ENCODE measurements at regions not wholly inside any gene's neighbourhood (a gene's known extent, or its start where the extent isn't known, plus 50 kb on each side); places are given as distances from the start of the nearest gene placed in this dataset.
"Not testable (repeated sequence)": the region's sequence is repeated elsewhere in the genome, so short reads cannot be mapped to it uniquely, and the experiment has no call there.

DNA sequence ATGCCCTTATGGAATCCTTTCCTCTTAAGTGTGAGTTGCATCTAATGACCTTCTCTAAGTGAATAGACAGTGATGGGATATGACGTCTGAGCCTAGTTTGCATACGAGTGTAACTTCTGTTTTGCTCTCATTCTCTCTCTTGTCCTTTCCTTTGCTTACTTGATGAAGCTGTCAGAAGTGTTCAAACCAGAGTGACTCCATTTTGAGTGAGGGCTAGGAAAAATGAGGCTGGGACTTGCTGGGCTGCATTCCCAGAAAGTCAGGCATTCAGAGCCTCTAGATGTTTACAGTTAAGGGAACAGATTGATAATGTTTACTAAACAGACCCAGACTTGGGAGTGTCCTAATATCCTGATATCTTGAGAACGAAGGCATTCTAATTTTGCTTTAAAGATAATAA is 311.2 kb upstream of the SOX4 start:
- DNase-seq (ENCODE audit: extremely low read depth, low read depth), result not testable (repeated sequence)

DNA sequence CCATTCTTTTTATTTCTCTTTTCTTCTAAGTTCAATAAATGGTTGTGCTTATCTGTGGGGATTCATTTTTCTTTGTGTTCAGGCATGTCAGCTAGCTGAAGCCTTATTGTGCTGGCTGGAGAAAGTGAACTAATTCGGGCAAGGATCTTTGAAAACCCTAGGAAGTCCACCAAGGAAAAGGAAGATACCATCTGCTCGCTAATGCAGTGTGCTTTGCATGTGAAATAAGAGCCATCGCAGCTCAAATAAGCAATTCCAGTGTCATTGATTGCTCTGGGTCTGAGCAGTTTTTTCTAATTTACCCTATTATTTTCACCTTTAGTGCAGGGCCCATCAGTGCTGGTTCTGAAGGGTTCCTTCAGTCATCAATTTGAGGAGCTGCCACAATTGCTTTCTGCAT is 309.4 kb upstream of the SOX4 start:
- TF ChIP-seq, protein P1, sequence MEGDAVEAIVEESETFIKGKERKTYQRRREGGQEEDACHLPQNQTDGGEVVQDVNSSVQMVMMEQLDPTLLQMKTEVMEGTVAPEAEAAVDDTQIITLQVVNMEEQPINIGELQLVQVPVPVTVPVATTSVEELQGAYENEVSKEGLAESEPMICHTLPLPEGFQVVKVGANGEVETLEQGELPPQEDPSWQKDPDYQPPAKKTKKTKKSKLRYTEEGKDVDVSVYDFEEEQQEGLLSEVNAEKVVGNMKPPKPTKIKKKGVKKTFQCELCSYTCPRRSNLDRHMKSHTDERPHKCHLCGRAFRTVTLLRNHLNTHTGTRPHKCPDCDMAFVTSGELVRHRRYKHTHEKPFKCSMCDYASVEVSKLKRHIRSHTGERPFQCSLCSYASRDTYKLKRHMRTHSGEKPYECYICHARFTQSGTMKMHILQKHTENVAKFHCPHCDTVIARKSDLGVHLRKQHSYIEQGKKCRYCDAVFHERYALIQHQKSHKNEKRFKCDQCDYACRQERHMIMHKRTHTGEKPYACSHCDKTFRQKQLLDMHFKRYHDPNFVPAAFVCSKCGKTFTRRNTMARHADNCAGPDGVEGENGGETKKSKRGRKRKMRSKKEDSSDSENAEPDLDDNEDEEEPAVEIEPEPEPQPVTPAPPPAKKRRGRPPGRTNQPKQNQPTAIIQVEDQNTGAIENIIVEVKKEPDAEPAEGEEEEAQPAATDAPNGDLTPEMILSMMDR (IDR thresholded peaks at IDR 0.05; ENCODE audit: low read depth, low read length), result no peak
- DNase-seq (ENCODE audit: extremely low read depth, low read depth), result no peak

DNA sequence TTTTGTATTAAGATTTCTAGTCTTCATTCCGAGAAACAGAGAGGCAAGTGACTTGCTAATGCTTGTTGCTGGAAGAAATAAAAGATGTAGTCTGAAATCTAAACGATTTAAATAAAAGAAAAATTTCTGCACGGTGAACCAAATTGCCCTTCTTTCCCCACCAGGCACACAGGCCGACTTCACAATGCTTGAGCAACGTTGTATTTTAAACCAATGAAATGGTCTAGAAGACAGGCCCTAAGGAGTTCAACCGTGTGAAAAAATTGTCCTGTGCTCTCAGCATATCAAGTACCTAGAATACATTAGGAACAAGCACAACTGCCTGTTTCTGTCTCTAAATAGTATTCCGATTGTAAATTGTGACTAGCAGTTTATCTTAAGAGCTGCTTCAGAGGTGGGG is 308.8 kb upstream of the SOX4 start:
- DNase-seq (ENCODE audit: extremely low read depth, low read depth), result no peak
- TF ChIP-seq, protein P1 (IDR thresholded peaks at IDR 0.05; ENCODE audit: low read depth, low read length), result no peak

DNA sequence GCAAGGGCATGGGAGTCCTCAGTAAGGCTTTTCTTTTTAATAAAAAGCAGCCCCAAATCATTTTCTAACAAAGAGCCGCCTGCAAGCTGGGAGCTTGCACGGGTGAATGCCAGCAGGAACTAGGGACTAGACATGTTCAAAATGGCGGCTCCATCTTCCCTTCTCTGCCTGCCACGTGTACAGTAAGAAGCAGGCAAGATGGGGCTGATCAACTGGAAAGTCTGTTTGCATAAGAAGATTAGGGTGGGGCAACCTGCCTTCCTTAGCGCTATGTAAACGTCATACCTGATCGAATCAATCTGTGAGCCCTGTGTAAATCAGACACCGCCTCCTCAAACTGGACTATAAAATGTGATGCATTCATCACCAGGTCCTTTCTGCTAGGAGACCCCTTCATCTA is 299.4 kb upstream of the SOX4 start:
- TF ChIP-seq, protein P1 (IDR thresholded peaks at IDR 0.05; ENCODE audit: low read depth, low read length), result no peak
- no peak for DNase-seq (ENCODE audit: extremely low read depth, low read depth)

DNA sequence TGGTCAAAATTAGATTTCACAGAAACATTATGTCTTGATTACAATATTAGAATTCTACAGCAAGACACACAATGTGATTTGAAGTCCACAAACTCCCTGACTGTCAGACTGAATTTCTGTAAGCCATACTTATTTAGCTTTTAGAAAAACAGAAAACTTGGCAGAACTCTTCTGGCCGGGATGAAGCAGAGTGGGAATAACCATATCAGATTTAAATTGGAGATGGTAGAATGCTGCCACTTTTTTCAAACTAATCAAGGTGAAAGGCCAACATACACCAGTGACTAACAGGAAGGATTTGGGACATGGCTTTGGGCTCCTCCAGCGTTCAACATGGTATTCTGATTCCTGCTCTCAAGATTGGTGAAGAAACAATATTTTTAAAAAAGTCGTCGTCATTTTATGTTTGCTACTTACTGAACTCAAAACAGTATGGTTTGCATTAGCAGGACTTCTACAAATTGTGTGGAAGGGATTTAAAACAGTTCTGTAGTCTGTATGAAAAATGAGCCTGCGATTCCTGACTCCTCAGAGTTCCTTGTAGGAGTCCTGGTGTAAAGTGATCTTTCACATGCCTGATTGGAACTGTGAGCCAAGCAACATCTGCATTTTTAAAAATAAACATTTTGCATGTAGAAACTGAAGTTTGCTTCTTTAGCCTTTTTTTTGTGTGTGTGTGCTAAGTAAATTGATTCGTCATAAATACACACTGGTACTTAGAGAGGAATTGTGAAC is 297.9 kb upstream of the SOX4 start:
- TF ChIP-seq, protein P1 (IDR thresholded peaks at IDR 0.05; ENCODE audit: low read depth, low read length), result no peak

DNA sequence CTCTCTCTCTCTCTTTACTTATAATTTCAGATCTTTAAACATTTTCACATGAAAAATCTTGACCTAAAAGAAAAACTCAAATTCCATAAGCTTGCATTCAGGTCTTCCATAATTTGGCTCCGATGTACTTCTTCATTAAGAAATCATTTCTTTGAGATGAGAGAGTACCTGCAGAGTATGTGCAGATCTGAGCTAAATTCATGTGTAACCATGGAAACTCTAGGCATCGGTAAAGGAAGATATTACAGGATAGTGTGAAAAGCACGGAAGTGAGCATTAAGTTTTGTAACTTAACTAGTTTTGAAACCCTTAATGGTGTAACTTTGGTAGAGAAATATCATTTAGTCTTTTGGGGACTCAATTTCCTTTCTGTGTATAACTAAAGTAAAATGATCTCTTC is 295.9 kb upstream of the SOX4 start:
- TF ChIP-seq, protein P1 (IDR thresholded peaks at IDR 0.05; ENCODE audit: low read depth, low read length), result no peak
- DNase-seq (ENCODE audit: extremely low read depth, low read depth), result no peak

More for the DNA sequence above, 297.9 kb upstream of the SOX4 start:
- DNase-seq (ENCODE audit: extremely low read depth, low read depth), result peak; percentile 10

DNA sequence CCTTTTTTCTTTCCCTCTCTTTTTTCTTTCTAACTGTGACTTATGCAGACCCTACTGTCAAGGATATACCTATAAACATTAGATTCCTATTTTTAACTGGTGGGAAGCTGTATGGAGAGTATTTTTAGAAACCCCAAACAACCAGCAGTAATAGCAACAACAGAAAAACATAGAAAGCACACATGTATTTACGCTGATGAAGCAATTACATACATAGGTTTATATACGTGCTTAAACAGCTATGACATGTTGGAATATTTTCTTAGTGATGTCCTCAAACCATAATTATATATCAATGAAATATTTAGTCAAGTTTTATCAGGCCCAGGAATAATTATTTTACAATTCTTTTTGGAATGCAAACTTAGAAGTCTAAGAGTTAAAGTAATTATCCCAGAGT is 294.3 kb upstream of the SOX4 start:
- TF ChIP-seq, protein P1 (IDR thresholded peaks at IDR 0.05; ENCODE audit: low read depth, low read length), result no peak
- DNase-seq (ENCODE audit: extremely low read depth, low read depth), result no peak

DNA sequence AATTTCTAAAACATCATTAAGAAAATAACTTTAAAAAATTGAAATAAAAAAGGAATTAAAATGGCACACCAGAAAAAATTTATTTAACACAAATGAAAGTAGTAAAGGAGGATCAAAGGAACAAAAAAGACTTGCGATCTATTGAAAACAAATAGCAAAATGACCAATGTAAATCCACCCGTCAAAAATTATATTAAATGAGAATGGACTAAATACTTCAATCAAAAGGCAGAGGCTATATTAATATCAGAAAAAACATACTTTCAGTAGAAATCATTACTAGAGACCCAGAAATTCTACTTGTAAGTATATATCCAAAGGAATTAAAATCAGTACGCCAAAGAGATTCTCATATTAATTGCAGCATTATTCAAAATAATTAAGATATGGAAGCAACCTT is 293.1 kb upstream of the SOX4 start:
- TF ChIP-seq, protein P1 (IDR thresholded peaks at IDR 0.05; ENCODE audit: low read depth, low read length), result no peak
- no peak for DNase-seq (ENCODE audit: extremely low read depth, low read depth)
